MM.1S (cell line): ENCODE measurements at regions not wholly inside any gene's neighbourhood (a gene's known extent, or its start where the extent isn't known, plus 50 kb on each side); places are given as distances from the start of the nearest gene placed in this dataset.
"Not testable (repeated sequence)": the region's sequence is repeated elsewhere in the genome, so short reads cannot be mapped to it uniquely, and the experiment has no call there.

Source experiments
- EZH2 ChIP-seq: fragments of 300-600 bp; sonication (generic); optimal IDR thresholded peaks from 2 replicates; pipeline ENCODE3; 2017; ENCODE audit warnings: low read depth, mild to moderate bottlenecking, antibody characterized with exemption, low read length, mixed read lengths
- EZH2phosphoT487 ChIP-seq: fragments of 300-600 bp; sonication (generic); IDR thresholded peaks from 2 replicates; pipeline ENCODE4 v1.6.1; 2018; ENCODE audit warnings: antibody characterized with exemption, low read length
- TF ChIP-seq, protein P1 (sequence below): fragments of 300-600 bp; sonication (generic); IDR thresholded peaks from 2 replicates; pipeline ENCODE4 v1.5.1; 2016; ENCODE audit warnings: antibody characterized with exemption, low read length, mixed read lengths

- TF ChIP-seq, protein P1, sequence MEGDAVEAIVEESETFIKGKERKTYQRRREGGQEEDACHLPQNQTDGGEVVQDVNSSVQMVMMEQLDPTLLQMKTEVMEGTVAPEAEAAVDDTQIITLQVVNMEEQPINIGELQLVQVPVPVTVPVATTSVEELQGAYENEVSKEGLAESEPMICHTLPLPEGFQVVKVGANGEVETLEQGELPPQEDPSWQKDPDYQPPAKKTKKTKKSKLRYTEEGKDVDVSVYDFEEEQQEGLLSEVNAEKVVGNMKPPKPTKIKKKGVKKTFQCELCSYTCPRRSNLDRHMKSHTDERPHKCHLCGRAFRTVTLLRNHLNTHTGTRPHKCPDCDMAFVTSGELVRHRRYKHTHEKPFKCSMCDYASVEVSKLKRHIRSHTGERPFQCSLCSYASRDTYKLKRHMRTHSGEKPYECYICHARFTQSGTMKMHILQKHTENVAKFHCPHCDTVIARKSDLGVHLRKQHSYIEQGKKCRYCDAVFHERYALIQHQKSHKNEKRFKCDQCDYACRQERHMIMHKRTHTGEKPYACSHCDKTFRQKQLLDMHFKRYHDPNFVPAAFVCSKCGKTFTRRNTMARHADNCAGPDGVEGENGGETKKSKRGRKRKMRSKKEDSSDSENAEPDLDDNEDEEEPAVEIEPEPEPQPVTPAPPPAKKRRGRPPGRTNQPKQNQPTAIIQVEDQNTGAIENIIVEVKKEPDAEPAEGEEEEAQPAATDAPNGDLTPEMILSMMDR = not testable (repeated sequence)
- not testable (repeated sequence) for TF ChIP-seq EZH2, EZH2phosphoT487
Measured at GRCh38 chr9:23991874-23992273, 165.8 kb upstream of the ELAVL2 start.
